H1 (cell line): ENCODE measurements at regions not wholly inside any gene's neighbourhood (a gene's known extent, or its start where the extent isn't known, plus 50 kb on each side); places are given as distances from the start of the nearest gene placed in this dataset.

Experiments used
- CTCF ChIA-PET: fragments of 300-600 bp; sonication (Branson Sonifier 250); formaldehyde crosslinking; loops from one replicate; lab custom pipeline; 2021; ENCODE audit not compliant: partially characterized antibody; lab: Charles Lee
- POLR2A ChIA-PET: fragments of 300-600 bp; sonication (Branson Sonifier 250); formaldehyde crosslinking; loops from one replicate; lab custom pipeline; 2021; ENCODE audit warnings: inconsistent platforms; ENCODE audit not compliant: partially characterized antibody; lab: Charles Lee
- DNase-seq, 2 experiments: peaks; one replicate each; pipeline versions ENCODE4 v3.0.0 to v3.0.0-alpha.2; 2010 to 2022; ENCODE audit warnings: low spot score in 2 of 2, low read depth in 1 of 2, mixed read lengths in 1 of 2
- FAIRE-seq: peaks from 2 replicates; lab custom pipeline; 2011; peaks lifted over from hg19 to GRCh38; lab: Jason Lieb, UNC
- H2AFZ ChIP-seq: 2 replicates; pipeline ENCODE4 v1.8.1; 2012; ENCODE audit warnings: low read length, inconsistent platforms
- H2AK5ac ChIP-seq: 2 replicates; pipeline ENCODE4 v1.6.1; 2013; ENCODE audit warnings: low read depth, low read length
- H2BK120ac ChIP-seq: replicated peaks from 2 replicates; pipeline ENCODE3; 2013; ENCODE audit warnings: low read depth, low read length, inconsistent platforms
- H2BK12ac ChIP-seq: 2 replicates; pipeline ENCODE4 v1.6.1; 2013; ENCODE audit warnings: low read depth, low read length
- H2BK15ac ChIP-seq: 2 replicates; pipeline ENCODE4 v1.6.1; 2013; ENCODE audit warnings: low read length
- H2BK20ac ChIP-seq: 2 replicates; pipeline ENCODE4 v1.6.1; 2013; ENCODE audit warnings: low read length
- H2BK5ac ChIP-seq: 2 replicates; pipeline ENCODE4 v1.6.1; 2013; ENCODE audit warnings: low read depth, low read length
- H3K14ac ChIP-seq: 2 replicates; pipeline ENCODE4 v1.6.1; 2013; ENCODE audit warnings: inconsistent platforms; ENCODE audit not compliant: insufficient read length
- H3K18ac ChIP-seq: 2 replicates; pipeline ENCODE4 v1.6.1; 2013; ENCODE audit warnings: low read length; ENCODE audit errors: extremely low read depth
- H3K23ac ChIP-seq: 2 replicates; pipeline ENCODE4 v1.6.1; 2013; ENCODE audit warnings: inconsistent platforms; ENCODE audit not compliant: insufficient read length
- H3K23me2 ChIP-seq: 2 replicates; pipeline ENCODE4 v1.6.1; 2013; ENCODE audit warnings: low read depth, low read length
- H3K27ac ChIP-seq: 2 replicates; pipeline ENCODE4 v1.6.1; 2011; ENCODE audit warnings: low read depth, low read length, inconsistent platforms
- H3K27me3 ChIP-seq, 4 experiments: replicated peaks in 1 of 4; 1 replicate in 1 of 4; 2 replicates in 3 of 4; pipeline versions ENCODE4 v1.6.1 to v1.8.1; 2011 to 2013; ENCODE audit warnings: low read length in 3 of 4, mild to moderate bottlenecking in 3 of 4, inconsistent platforms in 2 of 4, mixed read lengths in 2 of 4, moderate library complexity in 1 of 4; ENCODE audit not compliant: control insufficient read depth in 3 of 4, insufficient read depth in 3 of 4; ENCODE audit errors: extremely low read depth in 1 of 4
- H3K36me3 ChIP-seq, 4 experiments: 2 replicates each; pipeline versions ENCODE4 v1.6.1 to v1.8.1; 2011 to 2013; ENCODE audit warnings: mild to moderate bottlenecking in 4 of 4, low read length in 3 of 4, moderate library complexity in 2 of 4, control low read depth in 1 of 4, inconsistent platforms in 1 of 4; ENCODE audit not compliant: insufficient read depth in 4 of 4, control insufficient read depth in 2 of 4
- H3K4ac ChIP-seq: replicated peaks from 2 replicates; pipeline ENCODE3; 2013; ENCODE audit warnings: low read length, low read depth, mixed read lengths, inconsistent platforms; ENCODE audit not compliant: insufficient read length
- H3K4me1 ChIP-seq, 4 experiments: replicated peaks in 1 of 4; 1 replicate in 1 of 4; 2 replicates in 3 of 4; pipeline versions ENCODE4 v1.6.1 to v1.8.1; 2011 to 2013; ENCODE audit warnings: low read length in 3 of 4, inconsistent platforms in 2 of 4, mixed read lengths in 1 of 4; ENCODE audit not compliant: insufficient read depth in 4 of 4, control insufficient read depth in 3 of 4
- H3K4me2 ChIP-seq, 2 experiments: 2 replicates each; pipeline versions ENCODE4 v1.6.1 to v1.8.1; 2011 to 2013; ENCODE audit warnings: low read depth in 2 of 2, low read length in 2 of 2, control low read depth in 1 of 2, inconsistent platforms in 1 of 2, mild to moderate bottlenecking in 1 of 2; ENCODE audit not compliant: insufficient read depth in 1 of 2
- H3K4me3 ChIP-seq, 4 experiments: fragments of 200-600, 300-600 bp in 1 of 4; sonication (generic), shearing (Covaris generic), sonication (Bioruptor Twin) in 1 of 4; 2 replicates each; pipeline versions ENCODE4 v1.5.1 to v1.8.1; 2011 to 2016; ENCODE audit warnings: low read length in 4 of 4, low read depth in 3 of 4, control low read depth in 2 of 4, inconsistent platforms in 2 of 4, mild to moderate bottlenecking in 2 of 4, mixed read lengths in 1 of 4, moderate library complexity in 1 of 4; ENCODE audit not compliant: insufficient read depth in 2 of 4; ENCODE audit errors: extremely low read depth in 1 of 4
- H3K56ac ChIP-seq: replicated peaks from 2 replicates; pipeline ENCODE3; 2013; ENCODE audit warnings: low read depth, mild to moderate bottlenecking, mixed read lengths, low read length, inconsistent platforms; ENCODE audit not compliant: insufficient read length
- H3K79me1 ChIP-seq: 2 replicates; pipeline ENCODE4 v1.6.1; 2013; ENCODE audit warnings: low read depth, low read length, control low read depth
- H3K79me2 ChIP-seq, 2 experiments: 2 replicates each; pipeline versions ENCODE4 v1.6.1 to v1.8.1; 2012 to 2013; ENCODE audit warnings: low read length in 2 of 2, mild to moderate bottlenecking in 2 of 2, inconsistent platforms in 1 of 2; ENCODE audit not compliant: insufficient read depth in 2 of 2, control insufficient read depth in 1 of 2
- H3K9ac ChIP-seq, 4 experiments: replicated peaks in 1 of 4; 1 replicate in 1 of 4; 2 replicates in 3 of 4; pipeline versions ENCODE4 v1.6.1 to v1.8.1; 2011 to 2013; ENCODE audit warnings: low read depth in 3 of 4, low read length in 3 of 4, control low read depth in 2 of 4, mild to moderate bottlenecking in 2 of 4, moderate library complexity in 2 of 4, inconsistent platforms in 1 of 4; ENCODE audit errors: extremely low read depth in 1 of 4
- H3K9me3 ChIP-seq, 2 experiments: 2 replicates each; pipeline versions ENCODE4 v1.6.1 to v1.8.1; 2012 to 2013; ENCODE audit warnings: mild to moderate bottlenecking in 2 of 2, moderate library complexity in 2 of 2, control low read depth in 1 of 2, inconsistent platforms in 1 of 2, low read depth in 1 of 2, low read length in 1 of 2, mixed read lengths in 1 of 2; ENCODE audit not compliant: insufficient read depth in 2 of 2
- H4K20me1 ChIP-seq, 2 experiments: replicated peaks in 1 of 2; 2 replicates each; pipeline versions ENCODE3 to v1.8.1; 2011 to 2013; ENCODE audit warnings: inconsistent platforms in 2 of 2, low read length in 2 of 2, mild to moderate bottlenecking in 1 of 2; ENCODE audit not compliant: insufficient read depth in 2 of 2, control insufficient read depth in 1 of 2
- H4K5ac ChIP-seq: 2 replicates; pipeline ENCODE4 v1.6.1; 2013; ENCODE audit warnings: low read length, low read depth, mixed read lengths, inconsistent platforms; ENCODE audit not compliant: insufficient read length
- H4K8ac ChIP-seq: 2 replicates; pipeline ENCODE4 v1.8.0; 2013; ENCODE audit warnings: mild to moderate bottlenecking, moderate library complexity, low read length, inconsistent platforms; ENCODE audit not compliant: insufficient read depth; ENCODE audit errors: extremely low read depth
- H4K91ac ChIP-seq: replicated peaks from 2 replicates; pipeline ENCODE3; 2013; ENCODE audit warnings: low read length, mixed read lengths, inconsistent platforms; ENCODE audit not compliant: insufficient read length
- GTF2F1 ChIP-seq: IDR thresholded peaks from 2 replicates; pipeline ENCODE4 v1.6.1; 2012; ENCODE audit warnings: low read depth, low read length, improper control_type of control experiment, borderline replicate concordance
- JUND ChIP-seq: IDR thresholded peaks from 2 replicates; pipeline ENCODE4 v1.6.1; 2011; ENCODE audit warnings: mild to moderate bottlenecking, improper control_type of control experiment, low read length
- SP4 ChIP-seq: IDR thresholded peaks from 2 replicates; pipeline ENCODE4 v1.6.1; 2012; ENCODE audit warnings: low read length, inconsistent platforms
- YY1 ChIP-seq: IDR thresholded peaks from 2 replicates; pipeline ENCODE4 v1.6.1; 2011; ENCODE audit warnings: low read depth, mild to moderate bottlenecking, low read length
- WGBS, 2 experiments: shearing (Covaris generic) in 1 of 2; methylation state at CpG; one replicate each; pipeline versions ENCODE4 v1.1.6 to v1.1.7; 2013 to 2015; ENCODE audit warnings: low lambda C conversion rate in 2 of 2, mixed read lengths in 2 of 2, inconsistent platforms in 1 of 2, low coverage in 1 of 2, missing lambda C conversion rate in 1 of 2; ENCODE audit not compliant: insufficient replicate concordance in 2 of 2, insufficient coverage in 1 of 2, insufficient read length in 1 of 2; ENCODE audit errors: extremely low coverage in 1 of 2, missing lambda C conversion rate in 1 of 2; 5-methylcytosine and 5-hydroxymethylcytosine counted together
- TF ChIP-seq, protein P1 (sequence below): IDR thresholded peaks from 2 replicates; pipeline ENCODE4 v1.6.1; 2011; ENCODE audit warnings: low read depth, mild to moderate bottlenecking, low read length; ENCODE audit not compliant: insufficient read depth

DNA sequence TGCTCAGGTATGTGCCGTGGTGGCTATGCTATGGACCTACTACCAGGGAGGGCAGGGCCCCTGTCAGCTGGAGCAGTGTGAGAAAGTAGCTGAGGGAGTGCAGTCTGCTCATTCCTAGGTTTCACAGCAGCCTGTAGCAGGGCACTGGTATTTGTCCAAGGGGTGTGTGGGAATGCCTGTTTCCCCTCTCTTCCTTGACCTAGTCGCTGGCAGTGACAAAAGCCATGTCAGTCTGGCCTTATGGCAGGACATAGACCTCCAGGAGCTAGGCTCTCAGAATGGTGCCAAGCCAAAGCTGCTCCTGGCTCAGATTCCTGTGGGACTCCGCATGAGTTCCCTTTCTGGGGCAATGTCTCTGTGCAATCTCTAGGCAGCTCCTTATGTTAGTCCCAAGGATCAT, 253.9 kb upstream of the TYRP1 start:
- CTCF ChIA-PET, result interaction anchor here (1.0 to 2.2 kb wide), 4 partner anchors 13 to 111 kb away, joined by 3 to 6 read pairs (median 3); no protein-coding TSS in a partner anchor
- H3K79me1 ChIP-seq, result no peaks in the 10 kb centered on the region
- 78% methylated on average over 3 of the region's 3 CpGs; no CpG with 5 or more reads in 1 of the 2 experiments for WGBS, 2 experiments
- H2BK15ac ChIP-seq, result no peak overlapping the region
- no peak overlapping the region for H3K56ac ChIP-seq
- H3K9ac ChIP-seq, result no peak overlapping the region
- no peak overlapping the region for H4K91ac ChIP-seq
- POLR2A ChIA-PET, result no interaction called here
- no peak overlapping the region for H3K23ac ChIP-seq
- no peaks in the 10 kb centered on the region for H3K36me3 ChIP-seq
- DNase-seq, result no peak
- H3K4me2 ChIP-seq, result no peak overlapping the region
- H3K27ac ChIP-seq, result no peak overlapping the region
- no peak overlapping the region for H2AFZ ChIP-seq
- no peak overlapping the region for H3K18ac ChIP-seq
- H3K79me2 ChIP-seq, result no peaks in the 10 kb centered on the region
- peak overlapping the region; percentile 41; the same call in 1 of the 2 replicates for H2BK12ac ChIP-seq
- no peak overlapping the region for H3K14ac ChIP-seq
- no peak for FAIRE-seq
- peak overlapping the region; percentile 76; the same call in 1 of the 2 replicates for H2BK20ac ChIP-seq
- H3K27me3 ChIP-seq, result no peaks in the 10 kb centered on the region
- no peak overlapping the region for H4K8ac ChIP-seq
- no peak overlapping the region for H4K5ac ChIP-seq
- peak overlapping the region; percentile 41; the same call in 1 of the 2 replicates for H2BK5ac ChIP-seq
- H3K4me1 ChIP-seq, result peaks cover 0 to 3% (median 0%) of the 10 kb centered on the region in 4 experiments; a peak in 1 of 7 replicates
- TF ChIP-seq, protein P1, sequence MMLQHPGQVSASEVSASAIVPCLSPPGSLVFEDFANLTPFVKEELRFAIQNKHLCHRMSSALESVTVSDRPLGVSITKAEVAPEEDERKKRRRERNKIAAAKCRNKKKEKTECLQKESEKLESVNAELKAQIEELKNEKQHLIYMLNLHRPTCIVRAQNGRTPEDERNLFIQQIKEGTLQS, result no peak
- TF ChIP-seq GTF2F1 (no peak), SP4 (no peak), JUND (no peak), YY1 (no peak)
- no peak overlapping the region for H3K4me3 ChIP-seq
- H2AK5ac ChIP-seq, result no peak overlapping the region
- no peak overlapping the region for H2BK120ac ChIP-seq
- no peak overlapping the region for H3K4ac ChIP-seq
- H4K20me1 ChIP-seq, result no peaks in the 10 kb centered on the region
- H3K23me2 ChIP-seq, result no peaks in the 10 kb centered on the region
- H3K9me3 ChIP-seq, result no peaks in the 10 kb centered on the region
